Fibroblast of the aortic adventitia (primary cell): ENCODE measurements at regions not wholly inside any gene's neighbourhood (a gene's known extent, or its start where the extent isn't known, plus 50 kb on each side); places are given as distances from the start of the nearest gene placed in this dataset.
"Not testable (repeated sequence)": the region's sequence is repeated elsewhere in the genome, so short reads cannot be mapped to it uniquely, and the experiment has no call there.

ENCODE experiments used
- DNase-seq: peaks from one replicate; pipeline ENCODE4 v3.0.0-alpha.2; 2010; ENCODE audit warnings: low read depth
- H3K4me3 ChIP-seq: 2 replicates; pipeline ENCODE4 v1.5.1; 2011; ENCODE audit warnings: low read depth, mild to moderate bottlenecking, control low read depth, low read length, moderate library complexity
- CTCF ChIP-seq: IDR thresholded peaks from 2 replicates; pipeline ENCODE4 v1.5.1; 2011; ENCODE audit warnings: mild to moderate bottlenecking, low read length, control low read depth, inconsistent platforms; ENCODE audit not compliant: insufficient read depth

- no peak overlapping the region for H3K4me3 ChIP-seq
- TF ChIP-seq CTCF: no peak
- DNase-seq: no peak
Measured at GRCh38 chr1:74963120-74963519, 171.1 kb upstream of the LHX8 start.

GRCh38 chr1:74964508-74965102 lies 169.6 kb upstream of the LHX8 start:
- no peak for TF ChIP-seq CTCF
- H3K4me3 ChIP-seq: no peak overlapping the region
- DNase-seq: peak; percentile 0

GRCh38 chr1:74969566-74970135 lies 164.5 kb upstream of the LHX8 start:
- DNase-seq: no peak
- H3K4me3 ChIP-seq: no peak overlapping the region
- TF ChIP-seq CTCF: no peak

GRCh38 chr1:74971982-74972381 lies 162.2 kb upstream of the LHX8 start:
- no peak for DNase-seq
- TF ChIP-seq CTCF: no peak

GRCh38 chr1:74976491-74976890 lies 157.7 kb upstream of the LHX8 start:
- no peak for TF ChIP-seq CTCF
- no peak for DNase-seq
- no peak overlapping the region for H3K4me3 ChIP-seq

More at GRCh38 chr1:74971982-74972381, 162.2 kb upstream of the LHX8 start:
- H3K4me3 ChIP-seq: no peak overlapping the region

GRCh38 chr1:74992448-74992847 lies 141.7 kb upstream of the LHX8 start:
- not testable (repeated sequence) for DNase-seq, H3K4me3 ChIP-seq

- H3K4me3 ChIP-seq: no peak overlapping the region
- no peak for TF ChIP-seq CTCF
- no peak for DNase-seq
Measured at GRCh38 chr1:74995821-74996220, 138.4 kb upstream of the LHX8 start.
